Transverse colon (tissue), 4 donors: ENCODE measurements at regions not wholly inside any gene's neighbourhood (a gene's known extent, or its start where the extent isn't known, plus 50 kb on each side); places are given as distances from the start of the nearest gene placed in this dataset.

Source experiments
- DNase-seq: peaks from one replicate; pipeline ENCODE4 v3.0.0-alpha.2; 2019
- H3K27ac ChIP-seq, 4 donors: fragments of 200-600 bp; sonication (generic); 2 replicates each; pipeline ENCODE4 v1.5.1; 2016 to 2018; ENCODE audit warnings: inconsistent platforms in 4 of 4
- H3K27me3 ChIP-seq: fragments of 200-600 bp; sonication (generic); 2 replicates; pipeline ENCODE4 v1.5.1; 2017; ENCODE audit warnings: inconsistent platforms
- H3K36me3 ChIP-seq, 4 donors: fragments of 200-600 bp; sonication (generic); 2 replicates each; pipeline ENCODE4 v1.5.1; 2017 to 2019; ENCODE audit warnings: inconsistent platforms in 4 of 4
- H3K4me1 ChIP-seq, 4 donors: fragments of 200-600 bp; sonication (generic); 2 replicates each; pipeline ENCODE4 v1.5.1; 2017 to 2020; ENCODE audit warnings: inconsistent platforms in 4 of 4
- H3K4me3 ChIP-seq, 4 donors: fragments of 200-600 bp; sonication (generic); 1 replicate in 1 of 4; 2 replicates in 3 of 4; pipeline versions ENCODE4 v1.5.1 to v1.6.1; 2017 to 2019; ENCODE audit warnings: inconsistent platforms in 4 of 4
- H3K9me3 ChIP-seq, 2 donors: fragments of 200-600 bp; sonication (generic); 2 replicates each; pipeline ENCODE4 v1.5.1; 2017 to 2019; ENCODE audit warnings: inconsistent platforms in 2 of 2
- CTCF ChIP-seq, 5 experiments: fragments of 200-600 bp in 3 of 5; fragments of 450-650 bp in 2 of 5; sonication (generic) in 3 of 5; IDR thresholded peaks; 1 replicate in 2 of 5; 2 replicates in 3 of 5; pipeline ENCODE4 v1.5.1; 2016 to 2017; ENCODE audit warnings: antibody characterized with exemption in 5 of 5, inconsistent platforms in 3 of 5, mild to moderate bottlenecking in 2 of 5, moderate library complexity in 1 of 5
- EP300 ChIP-seq: sonication (generic); formaldehyde crosslinking; IDR thresholded peaks from one replicate; pipeline ENCODE4 v1.6.1; 2017; ENCODE audit warnings: antibody characterized with exemption, low read depth
- POLR2A ChIP-seq: fragments of 450-650 bp; IDR thresholded peaks from one replicate; pipeline ENCODE4 v1.6.1; 2016; ENCODE audit warnings: antibody characterized with exemption, mild to moderate bottlenecking, moderate library complexity
- POLR2AphosphoS5 ChIP-seq, 3 donors: sonication (generic); formaldehyde crosslinking; IDR thresholded peaks; one replicate each; pipeline ENCODE4 v1.6.1; 2016; ENCODE audit warnings: antibody characterized with exemption in 3 of 3
- WGBS, 2 donors: methylation state at CpG; one replicate each; pipeline ENCODE4 v1.1.5; 2018; ENCODE audit warnings: low coverage in 1 of 2; 5-methylcytosine and 5-hydroxymethylcytosine counted together
- in situ Hi-C, 4 donors: fragments of 200-750 bp; cut with MboI; loops; one replicate each; pipeline versions ENCODE4 v1.15.0 to v1.15.1; 2017; ENCODE audit warnings: low sequenced_read_pairs in 3 of 4, low pct_ligation_motif_present in 1 of 4, low pct_unique_long_range_greater_than_20kb in 1 of 4
- intact Hi-C: fragments of 100-400 bp; cut with DNase I; formaldehyde crosslinking; loops from one replicate; pipeline ENCODE4 v1.15.1; 2023; ENCODE audit warnings: low total_unique reads

DNA sequence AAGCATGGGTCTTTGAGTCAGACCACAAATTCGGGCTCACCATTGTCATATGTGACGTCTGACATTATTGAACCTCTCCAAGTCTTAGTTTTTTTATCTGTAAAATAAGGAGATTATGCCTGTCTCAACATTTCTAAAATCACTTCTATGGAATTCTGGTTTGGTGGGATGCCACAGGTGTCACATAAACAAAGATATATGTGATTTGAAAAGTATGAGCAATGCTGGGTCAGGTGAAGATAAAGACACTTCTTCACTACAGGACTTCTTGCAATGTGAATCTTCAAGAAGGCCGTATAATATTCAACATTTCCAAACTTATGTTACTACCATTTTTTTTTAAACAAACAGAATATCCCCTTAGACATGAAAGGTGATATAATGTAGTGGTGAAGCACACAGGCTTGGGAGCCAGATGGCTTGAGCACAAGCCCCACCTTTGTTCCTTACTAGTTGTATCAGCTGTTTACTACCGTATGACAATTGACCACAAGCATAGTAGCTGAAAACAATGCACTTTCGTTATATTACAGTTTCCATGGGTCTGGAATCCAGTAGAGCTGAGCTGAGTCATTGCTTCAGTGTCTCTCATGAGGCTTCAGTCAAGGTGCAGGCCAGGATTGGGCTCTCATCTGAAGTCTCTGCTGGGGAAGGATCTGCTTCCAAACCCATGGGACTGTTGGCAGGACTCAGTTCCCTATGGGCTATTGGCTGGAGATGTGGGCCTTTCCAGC lies 87.7 kb downstream of the UTP18 start:
- Histone ChIP-seq H3K4me1 (no peaks in the 10 kb centered on the region), H3K9me3 (no peaks in the 10 kb centered on the region), H3K27me3 (peaks cover 2% of the 10 kb centered on the region), H3K4me3 (no peak overlapping the region), H3K27ac (no peak overlapping the region), H3K36me3 (no peaks in the 10 kb centered on the region)
- no peak for DNase-seq
- TF ChIP-seq CTCF (IDR thresholded peaks at IDR 0.05) = no peak
- TF ChIP-seq POLR2A = no peak
- no peak for TF ChIP-seq EP300
- no peak for TF ChIP-seq POLR2AphosphoS5 (IDR thresholded peaks at IDR 0.05)
- in situ Hi-C loops = no loop called here
- 82 to 93% methylated on average over 5 of the region's 5 CpGs for WGBS, 2 donors
- intact Hi-C loops = no loop called here

DNA sequence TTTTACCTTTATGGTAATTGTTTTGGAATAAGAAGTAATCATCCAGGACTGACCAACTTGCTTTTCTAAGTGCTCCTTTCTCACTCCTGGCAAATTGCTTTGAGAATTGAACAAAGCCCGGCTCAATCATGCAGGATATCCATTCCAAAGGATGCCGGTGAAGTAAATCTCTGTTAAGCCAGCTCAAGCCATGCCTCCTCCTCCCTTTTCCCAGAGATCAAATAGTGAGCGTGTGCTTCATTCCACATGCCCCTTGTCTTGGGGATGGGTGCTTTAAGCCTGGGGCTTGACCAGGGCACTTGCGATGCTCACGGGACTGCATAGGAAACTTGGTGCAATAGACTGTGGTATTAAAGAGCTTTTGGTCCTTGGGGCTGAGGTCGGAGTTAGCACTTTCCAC lies 90.7 kb downstream of the UTP18 start:
- no peaks in the 10 kb centered on the region for H3K9me3 ChIP-seq
- no peak overlapping the region for H3K4me3 ChIP-seq
- intact Hi-C loops (no loop called here), in situ Hi-C loops (no loop called here)
- H3K27ac ChIP-seq = no peak overlapping the region
- H3K27me3 ChIP-seq = peaks cover 2% of the 10 kb centered on the region
- DNase-seq = no peak
- 65 to 98% methylated on average over 4 to 6 of the region's 6 CpGs for WGBS, 2 donors
- H3K36me3 ChIP-seq = no peaks in the 10 kb centered on the region
- H3K4me1 ChIP-seq = no peaks in the 10 kb centered on the region
- no peak for TF ChIP-seq EP300
- TF ChIP-seq POLR2AphosphoS5 (IDR thresholded peaks at IDR 0.05) = no peak
- no peak for TF ChIP-seq POLR2A
- no peak for TF ChIP-seq CTCF (IDR thresholded peaks at IDR 0.05)

- intact Hi-C loops (no loop called here), in situ Hi-C loops (no loop called here)
- no peak for TF ChIP-seq EP300
- WGBS, 2 donors = 51 to 71% methylated on average over 3 of the region's 3 CpGs
- Histone ChIP-seq H3K36me3 (no peaks in the 10 kb centered on the region), H3K4me3 (no peak overlapping the region), H3K27ac (no peak overlapping the region), H3K27me3 (peaks cover 5% of the 10 kb centered on the region), H3K9me3 (no peaks in the 10 kb centered on the region), H3K4me1 (no peaks in the 10 kb centered on the region)
- DNase-seq = no peak
Measured at GRCh38 chr17:51351890-51352289, 91.5 kb downstream of the UTP18 start.

DNA sequence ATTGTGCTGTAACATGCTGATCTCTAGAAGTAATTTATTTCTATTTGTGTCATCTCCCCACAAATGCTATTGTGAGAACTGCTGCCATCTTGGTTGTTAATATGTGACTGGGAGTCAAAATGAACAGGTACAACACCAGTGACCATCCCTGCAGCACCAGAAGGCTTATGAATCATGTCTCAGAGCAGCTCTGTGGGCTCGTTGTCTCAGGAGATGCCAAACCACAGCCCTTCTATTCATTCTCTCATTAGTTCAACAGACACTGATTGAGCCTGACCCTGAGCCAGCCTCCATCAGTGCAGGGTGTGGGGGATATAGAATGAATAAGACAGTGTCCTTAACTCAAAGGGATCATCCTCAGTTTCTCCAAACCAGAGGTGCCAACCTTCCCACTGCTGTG lies 92.5 kb downstream of the UTP18 start:
- no peak for DNase-seq
- peaks cover 5% of the 10 kb centered on the region for H3K27me3 ChIP-seq
- TF ChIP-seq POLR2A = no peak
- intact Hi-C loops (no loop called here), in situ Hi-C loops (no loop called here)
- H3K9me3 ChIP-seq = no peaks in the 10 kb centered on the region
- H3K4me3 ChIP-seq = no peak overlapping the region
- 27% methylated on average over 1 of the region's 1 CpG; no CpG with 5 or more reads in 1 of the 2 donors for whole genome bisulfite sequencing, 2 donors
- H3K4me1 ChIP-seq = no peaks in the 10 kb centered on the region
- H3K36me3 ChIP-seq = no peaks in the 10 kb centered on the region
- no peak overlapping the region for H3K27ac ChIP-seq

- H3K27ac ChIP-seq = no peak overlapping the region
- intact Hi-C loops (no loop called here), in situ Hi-C loops (no loop called here)
- H3K4me3 ChIP-seq = no peak overlapping the region
- H3K27me3 ChIP-seq = peaks cover 5% of the 10 kb centered on the region
- DNase-seq = no peak
- no peaks in the 10 kb centered on the region for H3K4me1 ChIP-seq
- no peaks in the 10 kb centered on the region for H3K9me3 ChIP-seq
- WGBS, 2 donors = 78% methylated on average over 4 of the region's 4 CpGs; no CpG with 5 or more reads in 1 of the 2 donors
- no peak for TF ChIP-seq POLR2AphosphoS5 (IDR thresholded peaks at IDR 0.05)
- TF ChIP-seq EP300 = no peak
- no peak for TF ChIP-seq POLR2A
- no peak for TF ChIP-seq CTCF (IDR thresholded peaks at IDR 0.05)
- H3K36me3 ChIP-seq = no peaks in the 10 kb centered on the region
Measured at GRCh38 chr17:51353296-51353695, 93.0 kb downstream of the UTP18 start.
